Astrocyte of the spinal cord (primary cell): ENCODE measurements at regions not wholly inside any gene's neighbourhood (a gene's known extent, or its start where the extent isn't known, plus 50 kb on each side); places are given as distances from the start of the nearest gene placed in this dataset.

ENCODE experiments used
- DNase-seq: peaks from one replicate; pipeline ENCODE4 v3.0.0; 2011; ENCODE audit warnings: low read depth, low spot score
- H3K4me3 ChIP-seq: 2 replicates; pipeline ENCODE4 v1.5.1; 2011; ENCODE audit warnings: low read depth, mild to moderate bottlenecking, low read length, moderate library complexity
- in situ Hi-C: cut with HindIII; loops from 2 replicates; pipeline ENCODE4 v1.10.0; 2017; ENCODE audit warnings: low sequenced_read_pairs
- TF ChIP-seq, protein P1 (sequence below): IDR thresholded peaks from 2 replicates; pipeline ENCODE4 v1.5.1; 2012; ENCODE audit warnings: low read depth, mild to moderate bottlenecking, low read length, inconsistent platforms

DNA sequence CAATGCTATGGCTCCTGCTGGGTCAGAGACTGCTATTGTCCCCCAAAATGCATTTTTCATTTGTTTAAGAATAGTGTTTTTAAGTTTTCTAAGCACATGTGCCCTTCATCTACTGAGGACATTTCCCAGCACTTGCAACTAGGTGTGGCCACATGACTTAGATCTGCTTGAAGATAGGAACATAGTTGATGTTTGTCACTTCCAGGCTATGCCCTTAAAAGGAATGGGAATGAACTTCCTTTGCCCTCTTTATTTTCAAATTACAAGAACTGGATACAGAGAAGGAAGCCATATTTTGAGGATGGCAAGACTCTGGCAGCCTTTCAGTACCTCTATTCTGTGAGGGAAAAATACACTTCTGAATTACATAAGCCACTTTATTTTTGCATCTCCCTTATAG lies 203.0 kb upstream of the TFAP2D start:
- TF ChIP-seq, protein P1, sequence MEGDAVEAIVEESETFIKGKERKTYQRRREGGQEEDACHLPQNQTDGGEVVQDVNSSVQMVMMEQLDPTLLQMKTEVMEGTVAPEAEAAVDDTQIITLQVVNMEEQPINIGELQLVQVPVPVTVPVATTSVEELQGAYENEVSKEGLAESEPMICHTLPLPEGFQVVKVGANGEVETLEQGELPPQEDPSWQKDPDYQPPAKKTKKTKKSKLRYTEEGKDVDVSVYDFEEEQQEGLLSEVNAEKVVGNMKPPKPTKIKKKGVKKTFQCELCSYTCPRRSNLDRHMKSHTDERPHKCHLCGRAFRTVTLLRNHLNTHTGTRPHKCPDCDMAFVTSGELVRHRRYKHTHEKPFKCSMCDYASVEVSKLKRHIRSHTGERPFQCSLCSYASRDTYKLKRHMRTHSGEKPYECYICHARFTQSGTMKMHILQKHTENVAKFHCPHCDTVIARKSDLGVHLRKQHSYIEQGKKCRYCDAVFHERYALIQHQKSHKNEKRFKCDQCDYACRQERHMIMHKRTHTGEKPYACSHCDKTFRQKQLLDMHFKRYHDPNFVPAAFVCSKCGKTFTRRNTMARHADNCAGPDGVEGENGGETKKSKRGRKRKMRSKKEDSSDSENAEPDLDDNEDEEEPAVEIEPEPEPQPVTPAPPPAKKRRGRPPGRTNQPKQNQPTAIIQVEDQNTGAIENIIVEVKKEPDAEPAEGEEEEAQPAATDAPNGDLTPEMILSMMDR, result no peak
- DNase-seq, result no peak
- in situ Hi-C loops, result no loop called here
- H3K4me3 ChIP-seq, result no peak overlapping the region

DNA sequence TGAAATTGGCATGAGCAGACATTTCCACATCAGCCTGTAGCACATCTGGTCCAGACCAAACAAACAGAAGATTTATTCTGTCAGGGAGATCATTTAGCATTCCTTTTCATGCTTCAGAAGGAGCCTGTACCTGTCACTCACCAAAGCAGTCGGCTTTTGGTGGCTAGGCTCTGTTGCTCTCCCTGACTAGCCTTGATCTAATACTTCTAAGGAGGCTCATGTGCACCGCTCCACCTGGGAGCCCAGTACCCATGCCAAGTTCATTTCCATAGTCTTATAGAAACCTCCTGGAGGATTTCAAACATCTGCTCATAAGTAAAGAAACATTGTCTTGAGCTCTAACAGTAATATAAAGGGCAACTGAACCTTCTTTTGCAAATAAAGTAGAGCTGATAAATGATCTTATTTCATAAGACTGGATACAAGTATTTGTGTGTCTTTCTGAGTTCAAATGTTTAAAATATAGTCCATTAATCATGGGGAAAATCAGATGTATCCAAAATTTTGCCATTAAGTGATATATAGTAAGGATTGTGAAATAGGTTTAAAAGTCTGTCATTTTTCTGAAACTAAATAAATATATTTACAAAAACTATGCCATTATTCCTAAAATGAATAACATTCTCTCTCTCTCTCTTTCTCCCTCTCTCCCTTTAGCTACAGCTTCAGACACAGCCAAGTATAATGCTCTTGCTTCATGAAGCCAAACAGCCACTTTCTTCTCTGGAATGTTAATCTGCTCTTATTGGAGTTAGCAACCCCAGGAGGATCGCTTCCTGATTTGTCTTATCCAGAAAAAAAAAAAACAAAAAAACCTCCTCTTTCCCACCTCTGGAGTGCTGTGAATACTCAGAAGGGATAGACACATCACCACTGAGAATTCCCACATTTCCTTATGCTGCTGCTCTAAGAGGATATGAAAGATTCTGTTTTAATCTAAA lies 192.7 kb upstream of the TFAP2D start:
- no peak for DNase-seq
- TF ChIP-seq, protein P1, result no peak
- in situ Hi-C loops, result no loop called here
- H3K4me3 ChIP-seq, result no peak overlapping the region

DNA sequence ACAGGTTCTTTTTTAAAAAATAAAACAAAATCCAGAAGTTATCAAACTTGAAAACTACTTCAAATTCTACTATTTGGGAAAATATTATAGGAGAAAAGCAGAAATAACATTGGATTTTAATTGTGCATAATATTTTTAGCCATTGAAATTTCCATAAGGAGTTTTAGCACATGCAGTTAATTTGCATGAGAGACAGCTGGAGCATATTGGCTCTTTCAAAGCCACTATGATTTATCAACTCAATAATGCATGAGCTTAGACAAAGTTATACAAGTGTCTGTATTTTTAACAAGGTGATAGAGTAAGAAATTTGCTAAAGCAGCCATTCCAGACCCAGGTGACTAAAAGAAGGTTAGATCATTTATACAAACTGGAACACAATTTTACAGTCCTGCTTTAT lies 189.0 kb upstream of the TFAP2D start:
- no peak overlapping the region for H3K4me3 ChIP-seq
- TF ChIP-seq, protein P1, result no peak
- no peak for DNase-seq
- in situ Hi-C loops, result no loop called here

DNA sequence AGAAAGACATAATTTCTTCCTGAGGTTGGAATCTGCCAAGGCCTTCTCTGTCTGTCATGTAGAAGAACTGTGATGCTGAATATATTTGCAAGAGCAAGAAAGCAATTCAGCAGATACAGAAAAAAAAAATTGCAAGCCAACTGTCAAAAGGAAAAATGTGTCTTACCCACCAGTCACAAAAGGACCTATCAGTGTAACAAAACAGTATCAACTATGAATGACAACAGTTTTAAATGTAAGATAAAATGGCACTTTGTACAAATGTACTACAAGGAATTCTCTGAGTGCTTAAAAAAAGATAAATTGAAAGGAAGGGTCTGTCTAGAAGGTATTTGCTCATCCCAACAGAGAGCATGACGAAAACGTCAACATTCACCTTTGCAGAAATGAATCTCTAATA lies 185.3 kb upstream of the TFAP2D start:
- in situ Hi-C loops, result no loop called here
- DNase-seq, result no peak
- TF ChIP-seq, protein P1, result no peak
- H3K4me3 ChIP-seq, result no peak overlapping the region

DNA sequence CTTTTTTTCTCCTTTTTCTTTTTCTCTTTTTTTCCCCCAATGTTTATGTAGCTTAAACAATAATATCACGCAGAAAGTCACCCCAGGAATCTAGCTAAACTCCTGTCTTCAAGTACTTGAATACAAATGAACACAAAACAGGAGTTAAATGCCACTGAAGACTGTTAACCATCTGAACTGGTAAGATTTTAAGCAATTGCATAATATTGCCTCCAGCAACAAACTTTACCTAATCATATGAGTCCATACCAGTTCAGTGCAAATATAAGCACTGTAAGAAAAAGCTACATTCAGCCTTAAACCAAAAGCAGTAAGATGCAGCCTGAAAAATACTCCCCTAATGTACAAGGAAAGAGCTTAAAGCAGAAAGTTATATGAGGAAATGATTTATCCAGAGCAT lies 173.9 kb upstream of the TFAP2D start:
- TF ChIP-seq, protein P1, result no peak
- H3K4me3 ChIP-seq, result no peak overlapping the region
- DNase-seq, result no peak
- in situ Hi-C loops, result no loop called here

DNA sequence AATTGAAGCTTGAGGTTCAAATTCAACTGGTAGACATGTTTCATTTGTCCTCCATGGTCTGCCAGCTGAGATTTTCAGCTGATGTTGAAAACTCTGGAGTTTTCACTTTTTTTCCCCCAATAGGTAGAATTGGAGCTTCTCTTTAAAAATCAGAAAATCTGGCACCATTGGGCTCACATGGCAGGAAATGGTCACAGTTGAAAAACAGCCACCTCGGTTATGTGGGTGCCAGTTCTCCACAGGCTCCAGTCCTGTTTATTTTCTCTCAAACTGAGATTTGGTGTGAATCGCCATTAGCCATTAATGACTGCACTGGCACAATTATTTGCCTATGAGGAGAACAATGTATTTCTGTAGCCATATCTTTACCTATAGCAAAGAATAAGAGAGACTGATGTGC lies 171.4 kb upstream of the TFAP2D start:
- TF ChIP-seq, protein P1, result no peak
- in situ Hi-C loops, result no loop called here
- DNase-seq, result no peak
- H3K4me3 ChIP-seq, result no peak overlapping the region
